Esophagus squamous epithelium (tissue), 4 donors: ENCODE measurements at regions not wholly inside any gene's neighbourhood (a gene's known extent, or its start where the extent isn't known, plus 50 kb on each side); places are given as distances from the start of the nearest gene placed in this dataset.

Experiments
- POLR2A ChIP-seq, 4 donors: fragments of 450-650 bp; IDR thresholded peaks; one replicate each; pipeline ENCODE4 v1.6.1; 2017; ENCODE audit warnings: antibody characterized with exemption in 4 of 4, mild to moderate bottlenecking in 4 of 4, moderate library complexity in 3 of 4
- TF ChIP-seq, protein P1 (sequence below), 6 experiments: fragments of 450-650 bp in 4 of 6; fragments of 200-600 bp in 2 of 6; sonication (generic) in 2 of 6; IDR thresholded peaks; one replicate each; pipeline ENCODE4 v1.5.1; 2016 to 2019; ENCODE audit warnings: antibody characterized with exemption in 6 of 6, mild to moderate bottlenecking in 4 of 6, moderate library complexity in 4 of 6

- TF ChIP-seq, protein P1, sequence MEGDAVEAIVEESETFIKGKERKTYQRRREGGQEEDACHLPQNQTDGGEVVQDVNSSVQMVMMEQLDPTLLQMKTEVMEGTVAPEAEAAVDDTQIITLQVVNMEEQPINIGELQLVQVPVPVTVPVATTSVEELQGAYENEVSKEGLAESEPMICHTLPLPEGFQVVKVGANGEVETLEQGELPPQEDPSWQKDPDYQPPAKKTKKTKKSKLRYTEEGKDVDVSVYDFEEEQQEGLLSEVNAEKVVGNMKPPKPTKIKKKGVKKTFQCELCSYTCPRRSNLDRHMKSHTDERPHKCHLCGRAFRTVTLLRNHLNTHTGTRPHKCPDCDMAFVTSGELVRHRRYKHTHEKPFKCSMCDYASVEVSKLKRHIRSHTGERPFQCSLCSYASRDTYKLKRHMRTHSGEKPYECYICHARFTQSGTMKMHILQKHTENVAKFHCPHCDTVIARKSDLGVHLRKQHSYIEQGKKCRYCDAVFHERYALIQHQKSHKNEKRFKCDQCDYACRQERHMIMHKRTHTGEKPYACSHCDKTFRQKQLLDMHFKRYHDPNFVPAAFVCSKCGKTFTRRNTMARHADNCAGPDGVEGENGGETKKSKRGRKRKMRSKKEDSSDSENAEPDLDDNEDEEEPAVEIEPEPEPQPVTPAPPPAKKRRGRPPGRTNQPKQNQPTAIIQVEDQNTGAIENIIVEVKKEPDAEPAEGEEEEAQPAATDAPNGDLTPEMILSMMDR (IDR thresholded peaks at IDR 0.05) = no peak
- TF ChIP-seq POLR2A (IDR thresholded peaks at IDR 0.05) = no peak
Observed at GRCh38 chr19:5290336-5291262, 50.0 kb downstream of the PTPRS start.
